ENCODE measurements at regions not wholly inside any gene's neighbourhood (a gene's known extent, or its start where the extent isn't known, plus 50 kb on each side); places are given as distances from the start of the nearest gene placed in this dataset.

DNA sequence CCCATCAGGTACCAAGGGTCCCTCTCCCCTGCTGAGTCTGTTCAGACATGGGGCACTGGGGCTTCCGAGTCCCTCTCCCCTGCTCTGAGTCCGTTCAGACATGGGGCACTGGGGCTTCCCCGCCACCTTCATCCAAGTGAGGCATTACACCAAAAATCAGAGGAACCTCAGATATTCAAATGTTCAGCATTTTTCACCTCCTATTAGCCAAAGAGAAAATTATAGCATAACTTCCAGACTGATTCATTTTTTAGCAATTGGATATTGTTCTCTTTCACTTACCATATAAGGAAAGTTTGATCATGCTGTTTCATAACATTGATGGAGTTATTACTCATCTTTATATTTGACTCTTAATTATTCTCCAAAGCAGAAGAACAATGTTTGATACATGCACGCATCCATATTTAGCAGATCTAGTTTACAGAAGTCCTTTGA, 213.9 kb downstream of the MTHFS start:
- TF ChIP-seq, protein P1, sequence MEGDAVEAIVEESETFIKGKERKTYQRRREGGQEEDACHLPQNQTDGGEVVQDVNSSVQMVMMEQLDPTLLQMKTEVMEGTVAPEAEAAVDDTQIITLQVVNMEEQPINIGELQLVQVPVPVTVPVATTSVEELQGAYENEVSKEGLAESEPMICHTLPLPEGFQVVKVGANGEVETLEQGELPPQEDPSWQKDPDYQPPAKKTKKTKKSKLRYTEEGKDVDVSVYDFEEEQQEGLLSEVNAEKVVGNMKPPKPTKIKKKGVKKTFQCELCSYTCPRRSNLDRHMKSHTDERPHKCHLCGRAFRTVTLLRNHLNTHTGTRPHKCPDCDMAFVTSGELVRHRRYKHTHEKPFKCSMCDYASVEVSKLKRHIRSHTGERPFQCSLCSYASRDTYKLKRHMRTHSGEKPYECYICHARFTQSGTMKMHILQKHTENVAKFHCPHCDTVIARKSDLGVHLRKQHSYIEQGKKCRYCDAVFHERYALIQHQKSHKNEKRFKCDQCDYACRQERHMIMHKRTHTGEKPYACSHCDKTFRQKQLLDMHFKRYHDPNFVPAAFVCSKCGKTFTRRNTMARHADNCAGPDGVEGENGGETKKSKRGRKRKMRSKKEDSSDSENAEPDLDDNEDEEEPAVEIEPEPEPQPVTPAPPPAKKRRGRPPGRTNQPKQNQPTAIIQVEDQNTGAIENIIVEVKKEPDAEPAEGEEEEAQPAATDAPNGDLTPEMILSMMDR (IDR thresholded peaks at IDR 0.05; ENCODE audit: low read depth, low read length), result no peak
- TF ChIP-seq POLR2A (IDR thresholded peaks at IDR 0.05; ENCODE audit: extremely low read depth, insufficient read length), result no peak
- TF ChIP-seq, protein P2, sequence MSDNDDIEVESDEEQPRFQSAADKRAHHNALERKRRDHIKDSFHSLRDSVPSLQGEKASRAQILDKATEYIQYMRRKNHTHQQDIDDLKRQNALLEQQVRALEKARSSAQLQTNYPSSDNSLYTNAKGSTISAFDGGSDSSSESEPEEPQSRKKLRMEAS (IDR thresholded peaks at IDR 0.05; ENCODE audit: low read depth, low read length), result no peak
- no peak for TF ChIP-seq MYC (IDR thresholded peaks at IDR 0.05; ENCODE audit: low read depth, low read length)
